GM19455 (cell line): ENCODE measurements at regions not wholly inside any gene's neighbourhood (a gene's known extent, or its start where the extent isn't known, plus 50 kb on each side); places are given as distances from the start of the nearest gene placed in this dataset.
"Not testable (repeated sequence)": the region's sequence is repeated elsewhere in the genome, so short reads cannot be mapped to it uniquely, and the experiment has no call there.

Experiments
- ATAC-seq: cut with Tn5 transposase; IDR thresholded peaks from one replicate; pipeline ENCODE4 v1.9.1; 2021; ENCODE audit not compliant: unreplicated experiment

- no peak for ATAC-seq
Observed at GRCh38 chr14:56351861-56352260, 227.7 kb upstream of the TMEM260 start.

DNA sequence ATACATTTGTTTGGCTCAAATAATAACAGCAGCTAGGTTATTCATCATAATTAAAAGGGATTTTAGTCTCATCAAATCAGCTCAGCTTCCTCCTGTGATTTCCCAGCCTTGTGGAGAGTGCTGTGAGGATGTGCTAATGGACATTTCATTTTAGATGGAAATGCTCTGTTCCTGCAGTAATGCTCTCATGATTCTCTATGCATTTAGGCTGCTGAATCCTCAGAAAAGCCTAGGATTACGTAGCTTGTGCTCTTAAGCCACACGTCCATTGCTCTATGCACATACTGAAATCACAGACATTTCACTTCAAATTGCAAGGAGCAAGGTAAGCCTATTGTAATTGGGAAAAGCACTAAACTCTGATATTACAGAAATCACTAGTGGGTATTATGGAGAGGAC lies 226.6 kb upstream of the TMEM260 start:
- ATAC-seq, result no peak

- ATAC-seq, result no peak
Observed at GRCh38 chr14:56357428-56357827, 222.2 kb upstream of the TMEM260 start.

GRCh38 chr14:56358275-56358674 lies 221.3 kb upstream of the TMEM260 start:
- ATAC-seq, result no peak

- ATAC-seq, result no peak
Observed at GRCh38 chr14:56358851-56359614, 220.6 kb upstream of the TMEM260 start.

DNA sequence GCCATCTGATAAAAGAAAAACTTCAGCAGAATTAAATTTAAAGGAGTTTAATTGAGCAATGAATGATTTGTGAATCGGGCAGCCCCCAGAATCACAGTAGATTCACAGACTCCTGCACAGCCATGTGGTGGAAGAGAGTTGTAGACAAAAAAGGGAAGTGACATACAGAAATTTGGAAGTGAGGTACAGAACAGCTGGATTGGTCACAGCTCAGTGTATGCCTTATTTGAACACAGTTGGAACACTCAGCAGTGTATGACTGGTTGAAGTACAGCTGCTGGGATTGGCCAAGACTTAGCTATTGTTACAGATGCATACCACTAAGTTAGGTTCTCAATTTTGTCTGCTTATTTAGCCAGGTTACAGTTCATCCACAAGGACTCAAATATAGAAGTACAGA lies 213.9 kb upstream of the TMEM260 start:
- not testable (repeated sequence) for ATAC-seq

DNA sequence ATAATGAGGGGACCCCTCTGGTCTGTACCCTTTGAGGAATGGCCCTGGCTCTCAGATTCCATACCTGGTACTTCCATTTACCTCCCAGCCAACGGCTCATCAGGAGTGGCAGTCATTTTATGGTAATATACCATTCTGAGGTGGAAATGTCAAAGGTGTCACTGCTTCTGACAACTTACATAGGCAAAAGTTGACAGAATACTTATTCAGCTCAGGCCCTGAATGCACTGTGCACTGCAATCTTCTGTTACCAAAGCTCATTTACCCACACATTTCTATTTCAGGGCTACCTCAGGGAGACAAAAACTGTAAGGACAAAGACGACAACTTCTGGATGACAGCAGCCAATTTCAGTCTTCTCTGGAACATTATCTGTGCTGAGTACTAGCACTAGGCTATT lies 212.2 kb upstream of the TMEM260 start:
- ATAC-seq, result no peak

DNA sequence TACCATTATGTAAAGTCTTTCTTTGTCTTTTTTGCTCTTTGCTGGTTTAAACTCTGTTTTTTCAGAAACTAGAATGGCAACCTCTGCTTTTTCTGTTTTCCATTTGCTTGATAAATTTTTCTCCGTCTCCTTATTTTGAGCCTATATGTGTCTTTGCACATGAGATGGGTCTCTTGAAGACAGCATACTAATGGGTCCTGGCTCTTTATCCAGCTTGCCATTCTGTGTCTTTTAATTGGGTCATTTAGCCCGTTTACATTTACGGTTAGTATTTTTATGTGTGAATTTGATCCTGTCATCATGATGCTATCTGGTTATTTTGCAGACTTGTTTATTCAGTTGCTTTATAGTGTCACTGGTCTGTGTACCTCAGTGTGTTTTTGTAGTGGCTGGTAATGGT lies 207.9 kb upstream of the TMEM260 start:
- no peak for ATAC-seq

DNA sequence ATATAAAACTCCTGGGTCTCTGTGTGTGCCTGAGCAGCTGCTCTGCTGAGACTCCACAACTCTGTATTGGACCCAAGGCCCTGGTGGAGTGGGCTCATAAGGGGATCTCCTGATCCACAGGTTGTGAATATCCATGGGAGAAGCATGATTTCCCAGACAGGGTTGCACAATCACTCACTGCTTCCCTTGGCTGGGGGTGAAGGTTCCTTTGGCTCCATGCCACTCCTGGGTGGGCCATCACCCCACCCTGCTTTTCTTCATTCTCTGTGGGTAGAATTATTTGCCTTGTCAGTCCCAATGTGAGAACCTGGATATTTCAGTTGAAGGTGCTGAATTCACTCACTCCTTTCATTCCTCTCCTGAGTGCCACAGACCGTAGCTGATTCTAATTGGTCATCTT lies 205.2 kb upstream of the TMEM260 start:
- no peak for ATAC-seq

DNA sequence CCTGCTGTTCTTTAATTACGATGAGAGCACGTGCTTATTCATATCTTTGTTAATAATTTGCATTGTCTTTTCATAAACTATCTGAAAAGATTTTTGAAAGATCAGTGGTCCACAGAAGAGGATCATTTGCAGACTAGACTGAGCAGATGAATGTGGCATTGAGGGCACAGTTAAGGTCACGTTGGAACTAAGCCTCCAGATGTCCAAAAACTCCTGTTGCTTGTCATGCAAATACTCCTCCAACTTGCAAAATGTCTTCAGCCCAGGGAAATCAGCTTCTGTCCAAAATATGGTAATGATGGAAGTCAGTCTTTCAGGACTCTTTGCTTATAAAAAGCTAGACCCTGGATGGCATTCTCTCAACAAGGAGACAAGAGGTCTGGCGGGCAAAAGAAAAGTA lies 201.6 kb upstream of the TMEM260 start:
- no peak for ATAC-seq

DNA sequence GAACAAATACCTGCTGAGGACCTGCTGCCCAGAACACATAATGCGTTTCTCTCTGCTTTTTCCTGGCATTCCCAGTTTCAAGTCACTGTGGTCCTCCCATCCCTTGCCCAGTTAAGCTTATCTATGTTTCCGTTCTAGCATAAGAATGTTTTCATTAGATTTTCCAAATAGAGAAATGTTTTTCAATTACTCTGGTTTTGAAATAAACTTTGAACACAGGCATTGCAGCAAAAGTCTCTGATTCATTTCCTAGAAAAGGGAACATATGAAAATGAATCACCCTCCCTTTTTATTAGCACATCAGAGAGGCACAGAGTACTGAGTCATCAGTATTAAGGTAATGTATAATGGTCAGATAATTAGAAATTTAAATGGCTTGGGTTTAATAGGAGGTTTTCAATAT lies 201.1 kb upstream of the TMEM260 start:
- no peak for ATAC-seq

DNA sequence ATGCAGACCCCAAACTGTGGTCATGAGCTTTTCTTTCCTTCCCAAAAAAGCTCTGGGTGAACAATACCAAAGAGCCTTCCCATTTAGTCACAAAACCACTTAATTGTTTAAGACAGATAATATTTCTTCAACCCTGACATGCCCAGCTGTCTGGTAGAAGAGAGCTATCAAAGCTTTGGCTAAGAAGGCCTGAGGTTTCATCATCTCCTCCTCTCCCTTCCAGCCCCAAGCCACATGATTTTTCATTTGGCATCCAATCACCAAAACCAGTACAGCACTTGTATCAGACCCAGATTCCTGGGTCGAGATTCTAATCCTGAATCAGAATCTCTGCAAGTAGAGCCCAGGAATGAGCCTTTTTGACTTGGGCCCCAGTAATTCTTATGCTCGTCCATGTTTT lies 199.6 kb upstream of the TMEM260 start:
- ATAC-seq, result no peak

- no peak for ATAC-seq
Observed at GRCh38 chr14:56386024-56386423, 193.6 kb upstream of the TMEM260 start.

DNA sequence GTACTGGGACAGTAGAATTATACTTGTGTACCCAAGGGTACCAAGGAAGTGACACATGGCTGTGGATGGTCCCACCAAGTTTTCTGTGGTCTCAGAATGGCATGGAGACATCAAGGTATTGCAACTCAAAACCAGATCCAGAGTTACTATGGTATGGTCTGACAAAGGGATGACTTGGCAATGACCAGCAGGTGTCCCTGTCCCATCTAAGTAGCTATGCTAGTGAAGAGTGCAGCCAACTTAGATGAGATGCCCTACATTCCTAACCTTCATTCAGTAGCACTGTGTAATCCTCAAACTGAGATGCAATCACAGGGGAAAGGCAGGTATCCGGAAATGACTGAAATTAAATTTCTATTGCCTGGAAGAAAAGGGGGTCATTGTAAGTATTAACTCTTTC lies 188.7 kb upstream of the TMEM260 start:
- ATAC-seq, result no peak

- ATAC-seq, result no peak
Observed at GRCh38 chr14:56394826-56395530, 184.6 kb upstream of the TMEM260 start.

DNA sequence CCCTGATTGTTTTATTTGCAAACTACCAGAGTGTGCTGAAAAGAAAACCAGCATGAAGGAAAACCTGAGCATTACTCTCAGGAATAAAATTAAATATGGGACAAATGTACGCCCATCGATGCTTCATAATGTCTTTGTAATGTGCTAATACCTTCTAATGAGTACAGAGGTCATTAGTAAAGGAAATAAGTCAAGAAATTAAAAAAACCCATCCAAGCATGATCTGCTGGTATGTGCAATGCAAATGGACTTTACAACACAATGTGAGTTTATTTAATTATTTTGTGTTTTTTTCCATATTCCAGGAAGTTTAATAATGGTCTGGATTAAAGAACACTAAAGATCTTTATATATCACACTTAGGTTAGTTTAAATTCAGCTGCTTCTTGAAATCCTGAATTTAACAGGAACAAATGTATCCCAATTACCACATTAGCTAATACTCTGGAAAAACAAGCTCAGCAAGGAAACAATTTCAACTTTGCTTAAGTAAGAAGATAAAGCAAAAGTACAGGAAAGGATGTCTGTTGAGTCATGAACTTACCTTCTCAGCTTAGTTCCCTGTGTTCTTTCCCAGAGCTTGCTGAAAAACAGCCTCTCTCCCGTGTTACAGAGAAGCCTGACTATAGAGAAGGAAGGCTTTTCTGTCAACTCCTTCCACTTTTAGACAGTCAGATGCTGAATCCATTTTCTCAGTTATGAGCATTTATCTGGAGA lies 179.3 kb upstream of the TMEM260 start:
- ATAC-seq, result no peak

- no peak for ATAC-seq
Observed at GRCh38 chr14:56412468-56413434, 166.8 kb upstream of the TMEM260 start.

DNA sequence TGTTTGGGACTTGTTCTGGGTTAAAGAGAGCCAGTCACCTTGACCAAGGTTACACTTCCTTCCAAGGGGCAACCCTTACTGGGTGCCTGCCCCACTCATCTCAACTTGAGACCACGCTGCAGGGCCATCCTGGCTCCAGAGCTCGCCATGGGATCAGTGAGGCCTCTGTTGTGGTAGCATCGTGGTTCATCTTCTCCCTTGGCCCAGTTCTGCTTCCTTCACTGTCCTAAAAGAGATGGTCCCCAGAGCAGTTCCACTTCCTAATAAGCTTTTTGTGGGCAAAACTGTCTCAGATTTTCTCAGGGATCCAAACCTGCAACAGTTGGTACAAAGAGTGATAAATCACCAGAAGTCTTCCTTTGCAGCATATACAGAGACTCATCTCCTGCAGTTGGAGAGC lies 165.9 kb upstream of the TMEM260 start:
- ATAC-seq, result no peak

GRCh38 chr14:56414236-56414635 lies 165.4 kb upstream of the TMEM260 start:
- ATAC-seq, result no peak

DNA sequence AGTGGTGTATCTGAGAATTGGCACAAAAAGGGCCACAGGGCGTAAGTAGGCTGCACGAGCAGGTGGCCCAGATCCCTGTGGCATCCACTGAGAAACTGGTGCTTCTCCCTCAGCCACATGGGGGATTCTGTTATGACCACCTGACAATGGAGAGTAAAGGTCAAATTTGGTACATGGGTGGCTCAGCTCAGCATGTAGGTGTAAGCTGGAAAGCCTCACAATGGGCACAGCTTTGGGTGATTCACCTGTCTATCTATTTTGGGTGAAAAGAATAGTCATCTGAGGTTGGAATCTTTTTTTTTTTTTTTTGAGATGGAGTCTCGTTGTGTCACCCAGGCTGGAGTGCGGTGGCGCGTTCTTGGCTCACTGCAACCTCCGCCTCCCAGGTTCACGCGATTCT lies 163.4 kb upstream of the TMEM260 start:
- no peak for ATAC-seq

DNA sequence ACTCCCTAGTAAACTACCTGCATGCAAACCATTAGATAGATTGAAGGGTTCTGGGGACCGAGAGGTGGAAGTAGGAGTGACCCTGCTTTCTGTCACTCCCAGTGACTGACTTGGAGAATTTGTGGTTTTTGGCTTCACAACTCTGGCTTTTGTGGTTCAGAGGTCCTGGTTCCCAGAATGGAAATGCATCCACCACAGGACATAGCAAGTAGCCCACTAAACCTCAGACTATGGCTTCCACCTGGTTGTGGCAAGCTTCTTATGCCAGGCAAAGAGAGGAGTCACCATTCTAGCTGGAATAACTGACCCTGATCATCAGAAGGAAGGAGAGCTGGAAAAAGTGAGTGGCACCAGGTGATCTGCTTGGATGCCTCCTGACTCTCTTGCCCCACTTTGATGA lies 162.4 kb upstream of the TMEM260 start:
- ATAC-seq, result no peak
